ENCODE measurements at regions not wholly inside any gene's neighbourhood (a gene's known extent, or its start where the extent isn't known, plus 50 kb on each side); places are given as distances from the start of the nearest gene placed in this dataset.

- Histone ChIP-seq H3K4me2 (ENCODE audit: insufficient read depth, insufficient read length, low read length) (no peak overlapping the region), H3T11ph (ENCODE audit: low read length) (no peak overlapping the region), H3K27me3 (ENCODE audit: insufficient read depth, low read length) (no peaks in the 10 kb centered on the region), H2AFZ (ENCODE audit: low read length) (no peak overlapping the region), H3K56ac (ENCODE audit: insufficient read length, low read depth, low read length) (no peak overlapping the region), H2BK120ac (ENCODE audit: low read depth, low read length, poor library complexity, severe bottlenecking) (no peak overlapping the region), H3K23ac (ENCODE audit: insufficient read length, low read depth, low read length) (no peak overlapping the region), H3K4ac (ENCODE audit: low read depth, low read length) (no peak overlapping the region), H2BK5ac (ENCODE audit: insufficient read length, low read length) (no peak overlapping the region), H3K9ac (ENCODE audit: extremely low read depth, insufficient read length, low read length) (no peak overlapping the region), H3K79me2 (ENCODE audit: insufficient read depth, low read length) (no peaks in the 10 kb centered on the region), H3K27ac (ENCODE audit: insufficient read length, low read depth, low read length) (no peak overlapping the region), H4K20me1 (ENCODE audit: control insufficient read depth, insufficient read depth, insufficient read length) (no peaks in the 10 kb centered on the region), H2AK5ac (ENCODE audit: insufficient read length, low read length) (no peak overlapping the region), H2BK15ac (ENCODE audit: low read depth, low read length) (no peak overlapping the region), H4K8ac (replicated peaks; ENCODE audit: insufficient read length, low read depth, low read length) (no peak overlapping the region), H4K5ac (ENCODE audit: insufficient read length, low read depth, low read length) (no peak overlapping the region), H3K18ac (ENCODE audit: insufficient read length, low read depth, low read length) (no peak overlapping the region), H3K23me2 (ENCODE audit: insufficient read length, low read depth, low read length, poor library complexity, severe bottlenecking) (no peaks in the 10 kb centered on the region), H4K91ac (ENCODE audit: insufficient read length, low read depth, low read length) (no peak overlapping the region), H2BK20ac (ENCODE audit: low read depth, low read length, poor library complexity, severe bottlenecking) (no peak overlapping the region), H3K14ac (ENCODE audit: insufficient read depth, low read length) (no peak overlapping the region), H3K4me1 (ENCODE audit: insufficient read depth, low read length) (no peaks in the 10 kb centered on the region), H3K9me3 (ENCODE audit: control insufficient read depth, low read depth, low read length) (no peaks in the 10 kb centered on the region), H3K79me1 (ENCODE audit: insufficient read depth, low read depth, low read length, poor library complexity, severe bottlenecking) (no peaks in the 10 kb centered on the region), H2BK12ac (ENCODE audit: insufficient read length, low read depth, low read length) (no peak overlapping the region)
- Mint-ChIP-seq H3K9me3 (no peaks in the 10 kb centered on the region; a peak in 1 of 5 replicates), H3K36me3 (ENCODE audit: insufficient read depth in 1 of 3, low read depth in 3 of 3) (peaks cover 0 to 17% (median 16%) of the 10 kb centered on the region in 3 experiments; a peak in 6 of 7 replicates), H3K4me1 (peaks cover 13 to 14% of the 10 kb centered on the region in 2 experiments; a peak in 3 of 4 replicates), H3K27ac (no peak overlapping the region), H3K27me3 (ENCODE audit: low read depth) (no peaks in the 10 kb centered on the region), H3K4me3 (no peak overlapping the region)
- no peak for TF ChIP-seq CTCF (conservative IDR thresholded peaks at IDR 0.05)
- no peak for DNase-seq
- no CpG with 5 or more reads among the region's 7 CpGs for WGBS (ENCODE audit: extremely low coverage, insufficient read length, low lambda C conversion rate)
Measured at GRCh38 chr6:144544266-144544830, 259.2 kb downstream of the UTRN start.

All from H9 (cell line).